ENCODE measurements at regions not wholly inside any gene's neighbourhood (a gene's known extent, or its start where the extent isn't known, plus 50 kb on each side); places are given as distances from the start of the nearest gene placed in this dataset.

GRCh38 chr6:26175428-26176181 is 88.4 kb downstream of the HFE start (continued):
- TF ChIP-seq JUN (IDR thresholded peaks at IDR 0.05): no peak

- H3K27ac ChIP-seq: no peak overlapping the region
- ChIA-PET POLR2A (interaction anchor here (0.6 kb wide), 1 partner anchor 75 kb away, joined by 3 read pairs; no protein-coding TSS in a partner anchor), CTCF (interaction anchor here (1.1 to 1.3 kb wide), 2 partner anchors 9 to 143 kb away, joined by 6 to 7 read pairs; a partner anchor contains a TSS)
- ATAC-seq: no peak
- 0 out of 3 replicates have a peak, but pooled peaks cover 3% of the 10 kb centered on the region for H3K4me1 ChIP-seq
- WGBS (ENCODE audit: missing lambda C conversion rate): 89% methylated on average over 1 of the region's 1 CpG
- H3K4me2 ChIP-seq: no peak overlapping the region
- DNase-seq (ENCODE audit: low read depth in 1 of 2, low spot score in 1 of 2): no peak
- no peak overlapping the region for H3K4me3 ChIP-seq
- no peak for FAIRE-seq
- TF ChIP-seq FOSL2 (IDR thresholded peaks at IDR 0.05) (no peak), FOSL2 (CRISPR knock-in tag; IDR thresholded peaks at IDR 0.05) (no peak), EHMT2 (IDR thresholded peaks at IDR 0.05; ENCODE audit: low read depth) (no peak), E2F6 (IDR thresholded peaks at IDR 0.05; ENCODE audit: borderline replicate concordance, low read depth) (no peak), RNF2 (IDR thresholded peaks at IDR 0.05; ENCODE audit: borderline replicate concordance, low read depth) (no peak)
- no peaks in the 10 kb centered on the region for H3K9me3 ChIP-seq
These were observed 92.4 kb downstream of the HFE start for GRCh38 chr6:26179675-26180074.

GRCh38 chr6:26180346-26180745 is 93.1 kb downstream of the HFE start:
- ATAC-seq (no peak), FAIRE-seq (no peak), DNase-seq (ENCODE audit: low read depth in 1 of 2, low spot score in 1 of 2) (no peak)
- Histone ChIP-seq H3K4me3 (no peak overlapping the region), H3K9me3 (no peaks in the 10 kb centered on the region), H3K27ac (no peak overlapping the region), H3K4me1 (0 out of 3 replicates have a peak, but pooled peaks cover 4% of the 10 kb centered on the region), H3K4me2 (no peak overlapping the region)
- WGBS (ENCODE audit: missing lambda C conversion rate): 92% methylated on average over 7 of the region's 7 CpGs
- ChIA-PET CTCF (no interaction called here), POLR2A (no interaction called here)
- no peak for TF ChIP-seq NR3C1 (IDR thresholded peaks at IDR 0.05)
- TF ChIP-seq SREBF2 (IDR thresholded peaks at IDR 0.05): no peak
- no peak for TF ChIP-seq GATA3 (IDR thresholded peaks at IDR 0.05; ENCODE audit: borderline replicate concordance)
- TF ChIP-seq CBX8 (IDR thresholded peaks at IDR 0.05): no peak
- no peak for TF ChIP-seq RAD21 (conservative IDR thresholded peaks at IDR 0.05 in 1 of 2, IDR thresholded peaks at IDR 0.05 in 1 of 2)
- no peak for TF ChIP-seq RCOR1 (IDR thresholded peaks at IDR 0.05; ENCODE audit: low read depth, low read length)
- no peak for TF ChIP-seq ATOH8 (CRISPR knock-in tag; IDR thresholded peaks at IDR 0.05; ENCODE audit: low read depth)
- TF ChIP-seq TP53 (CRISPR knock-in tag; IDR thresholded peaks at IDR 0.05): no peak
- TF ChIP-seq HES2 (IDR thresholded peaks at IDR 0.05): no peak
- no peak for TF ChIP-seq HMGXB4 (CRISPR knock-in tag; IDR thresholded peaks at IDR 0.05; ENCODE audit: borderline replicate concordance)
- no peak for TF ChIP-seq ZC3H11A (IDR thresholded peaks at IDR 0.05)
- no peak for TF ChIP-seq CEBPB (IDR thresholded peaks at IDR 0.05)
- TF ChIP-seq RNF2 (IDR thresholded peaks at IDR 0.05; ENCODE audit: borderline replicate concordance, low read depth): no peak
- no peak for TF ChIP-seq FOXS1 (CRISPR knock-in tag; IDR thresholded peaks at IDR 0.05)
- no peak for TF ChIP-seq JUNB (IDR thresholded peaks at IDR 0.05)
- TF ChIP-seq PBX3 (IDR thresholded peaks at IDR 0.05): no peak

Measured in A549 (cell line).